Neural crest cell (in vitro differentiated cells): ENCODE measurements at regions not wholly inside any gene's neighbourhood (a gene's known extent, or its start where the extent isn't known, plus 50 kb on each side); places are given as distances from the start of the nearest gene placed in this dataset.
"Not testable (repeated sequence)": the region's sequence is repeated elsewhere in the genome, so short reads cannot be mapped to it uniquely, and the experiment has no call there.

Experiments used
- DNase-seq: peaks from one replicate; pipeline ENCODE4 v3.0.0; 2021; ENCODE audit warnings: low read depth, mixed read lengths, low spot score
- H3K27ac Mint-ChIP-seq: one replicate; pipeline ENCODE4 v1.8.0; 2021; ENCODE audit warnings: mild to moderate bottlenecking, mixed read lengths; ENCODE audit not compliant: unreplicated experiment
- H3K27me3 Mint-ChIP-seq: 2 replicates; pipeline ENCODE4 v1.8.0; 2021; ENCODE audit warnings: low read depth, mild to moderate bottlenecking, mixed read lengths
- H3K36me3 Mint-ChIP-seq: 2 replicates; pipeline ENCODE4 v1.8.0; 2021; ENCODE audit warnings: low read depth, mild to moderate bottlenecking, mixed read lengths
- H3K4me1 Mint-ChIP-seq: 2 replicates; pipeline ENCODE4 v1.8.0; 2021; ENCODE audit warnings: mixed read lengths
- H3K4me3 Mint-ChIP-seq: one replicate; pipeline ENCODE4 v1.8.0; 2021; ENCODE audit warnings: mild to moderate bottlenecking, mixed read lengths
- H3K9me3 Mint-ChIP-seq: 2 replicates; pipeline ENCODE4 v1.8.0; 2021; ENCODE audit warnings: mixed read lengths
- TF ChIP-seq, protein P1 (sequence below): fragments of 200-600 bp; sonication (generic); conservative IDR thresholded peaks from 2 replicates; pipeline ENCODE4 v1.5.0; 2021; ENCODE audit warnings: antibody characterized with exemption, mild to moderate bottlenecking

GRCh38 chr4:158958489-158959270 lies 144.2 kb upstream of the RAPGEF2 start:
- Mint-ChIP-seq H3K4me1 (peaks cover 39% of the 10 kb centered on the region), H3K9me3 (peaks cover 3% of the 10 kb centered on the region), H3K4me3 (no peak overlapping the region), H3K36me3 (peaks cover 4% of the 10 kb centered on the region), H3K27ac (no peak overlapping the region), H3K27me3 (no peaks in the 10 kb centered on the region)
- no peak for DNase-seq
- TF ChIP-seq, protein P1, sequence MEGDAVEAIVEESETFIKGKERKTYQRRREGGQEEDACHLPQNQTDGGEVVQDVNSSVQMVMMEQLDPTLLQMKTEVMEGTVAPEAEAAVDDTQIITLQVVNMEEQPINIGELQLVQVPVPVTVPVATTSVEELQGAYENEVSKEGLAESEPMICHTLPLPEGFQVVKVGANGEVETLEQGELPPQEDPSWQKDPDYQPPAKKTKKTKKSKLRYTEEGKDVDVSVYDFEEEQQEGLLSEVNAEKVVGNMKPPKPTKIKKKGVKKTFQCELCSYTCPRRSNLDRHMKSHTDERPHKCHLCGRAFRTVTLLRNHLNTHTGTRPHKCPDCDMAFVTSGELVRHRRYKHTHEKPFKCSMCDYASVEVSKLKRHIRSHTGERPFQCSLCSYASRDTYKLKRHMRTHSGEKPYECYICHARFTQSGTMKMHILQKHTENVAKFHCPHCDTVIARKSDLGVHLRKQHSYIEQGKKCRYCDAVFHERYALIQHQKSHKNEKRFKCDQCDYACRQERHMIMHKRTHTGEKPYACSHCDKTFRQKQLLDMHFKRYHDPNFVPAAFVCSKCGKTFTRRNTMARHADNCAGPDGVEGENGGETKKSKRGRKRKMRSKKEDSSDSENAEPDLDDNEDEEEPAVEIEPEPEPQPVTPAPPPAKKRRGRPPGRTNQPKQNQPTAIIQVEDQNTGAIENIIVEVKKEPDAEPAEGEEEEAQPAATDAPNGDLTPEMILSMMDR: no peak

DNA sequence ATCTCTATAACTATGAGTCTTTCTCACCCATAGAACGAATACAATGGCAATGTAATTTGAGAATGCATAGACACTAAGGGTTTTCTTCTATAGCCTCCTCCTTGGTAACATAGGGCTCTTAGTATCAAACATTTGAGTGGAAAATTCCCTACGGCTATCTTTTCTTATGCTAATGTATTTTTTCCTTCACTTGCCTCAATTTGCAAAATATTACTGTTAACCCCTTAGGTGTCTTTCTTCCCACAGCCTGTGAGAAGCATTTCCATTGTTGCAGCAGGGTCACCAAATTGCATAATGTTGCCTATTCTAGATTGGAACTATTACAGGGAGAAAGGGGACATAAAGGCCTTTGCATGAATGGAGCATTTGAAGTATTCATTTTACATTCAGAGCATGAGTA lies 140.5 kb upstream of the RAPGEF2 start:
- no peak for DNase-seq
- TF ChIP-seq, protein P1: no peak
- Mint-ChIP-seq H3K27me3 (no peaks in the 10 kb centered on the region), H3K27ac (no peak overlapping the region), H3K9me3 (no peaks in the 10 kb centered on the region), H3K4me1 (peaks cover 55% of the 10 kb centered on the region), H3K36me3 (no peaks in the 10 kb centered on the region), H3K4me3 (no peak overlapping the region)

DNA sequence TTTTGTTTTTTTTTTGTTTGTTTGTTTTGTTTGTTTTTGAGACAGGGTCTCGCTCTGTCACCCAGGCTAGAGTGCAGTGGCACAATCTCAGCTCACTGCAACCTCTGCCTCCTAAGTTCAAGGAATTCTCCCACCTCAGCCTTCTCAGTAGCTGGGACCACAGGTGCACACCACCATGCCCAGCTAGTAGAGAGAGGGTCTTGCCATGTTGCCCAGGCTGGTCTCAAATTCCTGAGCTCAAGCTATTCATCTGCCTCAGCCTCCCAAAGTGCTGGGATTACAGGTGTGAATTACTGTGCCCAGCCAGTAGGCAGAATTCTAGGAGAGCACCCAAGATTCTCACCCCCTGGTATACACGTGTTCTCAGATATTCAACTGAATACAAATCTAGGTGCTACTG lies 139.6 kb upstream of the RAPGEF2 start:
- H3K27me3 Mint-ChIP-seq: not testable (repeated sequence)

GRCh38 chr4:158964114-158964727 lies 138.7 kb upstream of the RAPGEF2 start:
- Mint-ChIP-seq H3K27ac (no peak overlapping the region), H3K9me3 (no peaks in the 10 kb centered on the region), H3K4me1 (peaks cover 55% of the 10 kb centered on the region), H3K36me3 (no peaks in the 10 kb centered on the region), H3K4me3 (no peak overlapping the region), H3K27me3 (no peaks in the 10 kb centered on the region)
- DNase-seq: no peak
- TF ChIP-seq, protein P1: no peak

More for the DNA sequence above, 139.6 kb upstream of the RAPGEF2 start:
- Mint-ChIP-seq H3K4me3 (peak overlapping the region; percentile 22), H3K4me1 (peaks cover 55% of the 10 kb centered on the region)
- not testable (repeated sequence) for H3K9me3 Mint-ChIP-seq, DNase-seq, H3K27ac Mint-ChIP-seq, H3K36me3 Mint-ChIP-seq

GRCh38 chr4:158964728-158965124 lies 138.2 kb upstream of the RAPGEF2 start:
- Mint-ChIP-seq H3K27ac (no peak overlapping the region), H3K36me3 (no peaks in the 10 kb centered on the region), H3K4me3 (no peak overlapping the region), H3K4me1 (peaks cover 52% of the 10 kb centered on the region), H3K27me3 (no peaks in the 10 kb centered on the region), H3K9me3 (no peaks in the 10 kb centered on the region)
- TF ChIP-seq, protein P1: no peak
- no peak for DNase-seq

DNA sequence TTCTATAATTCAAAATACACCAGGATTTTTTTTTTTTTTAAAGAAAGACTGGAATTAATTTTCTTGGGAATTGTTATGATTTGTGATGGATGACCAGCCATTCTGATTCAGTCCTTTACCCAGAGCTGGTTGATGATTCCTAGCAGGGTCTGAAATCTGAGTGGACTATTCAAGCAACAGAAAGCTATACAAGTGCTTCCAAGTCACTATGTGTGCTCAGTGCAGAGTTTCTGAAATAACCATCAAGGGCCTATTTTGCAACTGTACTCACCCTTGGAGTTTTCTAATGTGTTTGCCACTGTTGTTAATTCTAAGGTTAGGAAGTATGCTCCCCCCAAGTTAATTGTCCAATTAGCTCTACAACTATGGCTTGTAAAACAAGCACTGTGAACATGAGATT lies 137.7 kb upstream of the RAPGEF2 start:
- DNase-seq: no peak
- Mint-ChIP-seq H3K4me1 (peaks cover 50% of the 10 kb centered on the region), H3K36me3 (no peaks in the 10 kb centered on the region), H3K27me3 (no peaks in the 10 kb centered on the region), H3K4me3 (no peak overlapping the region), H3K9me3 (no peaks in the 10 kb centered on the region), H3K27ac (no peak overlapping the region)
- TF ChIP-seq, protein P1: no peak
